ENCODE measurements at regions not wholly inside any gene's neighbourhood (a gene's known extent, or its start where the extent isn't known, plus 50 kb on each side); places are given as distances from the start of the nearest gene placed in this dataset.

DNA sequence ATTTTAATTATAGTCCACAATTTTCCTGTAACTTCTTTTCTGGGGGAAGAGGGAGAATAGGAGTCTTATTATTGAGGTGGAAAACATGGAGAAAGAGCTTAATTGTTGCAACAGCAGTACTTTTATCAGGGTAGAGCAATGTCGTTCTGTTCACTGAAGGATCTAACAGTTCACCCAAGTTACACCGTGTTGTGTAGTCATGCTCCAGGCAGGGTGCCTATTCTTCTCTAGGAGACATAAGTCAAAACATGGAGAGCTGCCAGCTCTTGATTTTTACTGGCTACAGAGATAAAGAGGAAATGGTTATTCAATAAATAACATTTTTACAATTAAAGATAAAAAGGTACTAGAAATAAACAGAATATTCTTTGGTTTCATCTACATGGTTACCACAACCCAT, 594.3 kb upstream of the NETO1 start:
- no peaks in the 10 kb centered on the region for H3K36me3 ChIP-seq (ENCODE audit: control insufficient read depth, insufficient read depth, low read length)
- 52 to 77% methylated on average over 2 of the region's 2 CpGs for WGBS, 2 experiments (ENCODE audit: insufficient coverage in 1 of 2, insufficient read length in 1 of 2)
- TF ChIP-seq, protein P1, sequence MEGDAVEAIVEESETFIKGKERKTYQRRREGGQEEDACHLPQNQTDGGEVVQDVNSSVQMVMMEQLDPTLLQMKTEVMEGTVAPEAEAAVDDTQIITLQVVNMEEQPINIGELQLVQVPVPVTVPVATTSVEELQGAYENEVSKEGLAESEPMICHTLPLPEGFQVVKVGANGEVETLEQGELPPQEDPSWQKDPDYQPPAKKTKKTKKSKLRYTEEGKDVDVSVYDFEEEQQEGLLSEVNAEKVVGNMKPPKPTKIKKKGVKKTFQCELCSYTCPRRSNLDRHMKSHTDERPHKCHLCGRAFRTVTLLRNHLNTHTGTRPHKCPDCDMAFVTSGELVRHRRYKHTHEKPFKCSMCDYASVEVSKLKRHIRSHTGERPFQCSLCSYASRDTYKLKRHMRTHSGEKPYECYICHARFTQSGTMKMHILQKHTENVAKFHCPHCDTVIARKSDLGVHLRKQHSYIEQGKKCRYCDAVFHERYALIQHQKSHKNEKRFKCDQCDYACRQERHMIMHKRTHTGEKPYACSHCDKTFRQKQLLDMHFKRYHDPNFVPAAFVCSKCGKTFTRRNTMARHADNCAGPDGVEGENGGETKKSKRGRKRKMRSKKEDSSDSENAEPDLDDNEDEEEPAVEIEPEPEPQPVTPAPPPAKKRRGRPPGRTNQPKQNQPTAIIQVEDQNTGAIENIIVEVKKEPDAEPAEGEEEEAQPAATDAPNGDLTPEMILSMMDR (conservative IDR thresholded peaks at IDR 0.05) = no peak
- no peak overlapping the region for H3K27ac ChIP-seq (ENCODE audit: low read depth, low read length)
- Mint-ChIP-seq H3K36me3 (ENCODE audit: low read depth) (no peaks in the 10 kb centered on the region), H3K27ac (no peak overlapping the region), H3K4me3 (no peak overlapping the region), H3K27me3 (ENCODE audit: insufficient read depth) (peaks cover 25% of the 10 kb centered on the region), H3K9me3 (no peaks in the 10 kb centered on the region), H3K4me1 (peaks cover 22% of the 10 kb centered on the region)
- no peaks in the 10 kb centered on the region for H3K27me3 ChIP-seq (ENCODE audit: control insufficient read depth, insufficient read depth, low read length, poor library complexity, severe bottlenecking)
- no peaks in the 10 kb centered on the region for H3K9me3 ChIP-seq (ENCODE audit: control insufficient read depth, low read length)
- H3K4me1 ChIP-seq (ENCODE audit: control insufficient read depth, insufficient read depth, low read length) = peaks cover 8% of the 10 kb centered on the region
- H3K9ac ChIP-seq (ENCODE audit: extremely low read depth, low read length, poor library complexity, severe bottlenecking) = no peak overlapping the region
- peak overlapping the region; percentile 6 for H3K4me3 ChIP-seq (ENCODE audit: low read length)
- no peak for DNase-seq

DNA sequence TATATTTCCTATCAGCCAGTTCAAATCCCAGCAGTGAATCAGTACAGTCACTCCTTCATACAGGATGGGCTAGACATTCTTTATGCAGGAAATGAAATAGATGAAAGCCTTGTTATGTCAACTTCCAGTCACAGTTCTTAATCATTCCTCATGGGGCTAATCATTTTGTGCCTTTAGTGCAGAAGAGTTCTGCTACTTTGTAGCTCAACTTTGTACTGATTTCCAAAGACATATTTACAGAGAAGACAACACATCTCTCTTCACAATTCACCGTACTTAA, 593.9 kb upstream of the NETO1 start:
- H3K9ac ChIP-seq (ENCODE audit: extremely low read depth, low read length, poor library complexity, severe bottlenecking) = no peak overlapping the region
- WGBS, 2 experiments (ENCODE audit: insufficient coverage in 1 of 2, insufficient read length in 1 of 2) = 100% methylated on average over 1 of the region's 1 CpG; no CpG with 5 or more reads in 1 of the 2 experiments
- H3K27me3 ChIP-seq (ENCODE audit: control insufficient read depth, insufficient read depth, low read length, poor library complexity, severe bottlenecking) = no peaks in the 10 kb centered on the region
- H3K4me1 Mint-ChIP-seq = peaks cover 22% of the 10 kb centered on the region
- TF ChIP-seq, protein P1 (conservative IDR thresholded peaks at IDR 0.05) = no peak
- H3K4me3 ChIP-seq (ENCODE audit: low read length) = peak overlapping the region; percentile 6
- peaks cover 25% of the 10 kb centered on the region for H3K27me3 Mint-ChIP-seq (ENCODE audit: insufficient read depth)
- peaks cover 8% of the 10 kb centered on the region for H3K4me1 ChIP-seq (ENCODE audit: control insufficient read depth, insufficient read depth, low read length)
- no peak for DNase-seq
- H3K36me3 Mint-ChIP-seq (ENCODE audit: low read depth) = no peaks in the 10 kb centered on the region
- no peaks in the 10 kb centered on the region for H3K36me3 ChIP-seq (ENCODE audit: control insufficient read depth, insufficient read depth, low read length)
- H3K9me3 ChIP-seq (ENCODE audit: control insufficient read depth, low read length) = no peaks in the 10 kb centered on the region
- H3K9me3 Mint-ChIP-seq = no peaks in the 10 kb centered on the region
- H3K27ac ChIP-seq (ENCODE audit: low read depth, low read length) = no peak overlapping the region
- H3K4me3 Mint-ChIP-seq = no peak overlapping the region
- no peak overlapping the region for H3K27ac Mint-ChIP-seq

DNA sequence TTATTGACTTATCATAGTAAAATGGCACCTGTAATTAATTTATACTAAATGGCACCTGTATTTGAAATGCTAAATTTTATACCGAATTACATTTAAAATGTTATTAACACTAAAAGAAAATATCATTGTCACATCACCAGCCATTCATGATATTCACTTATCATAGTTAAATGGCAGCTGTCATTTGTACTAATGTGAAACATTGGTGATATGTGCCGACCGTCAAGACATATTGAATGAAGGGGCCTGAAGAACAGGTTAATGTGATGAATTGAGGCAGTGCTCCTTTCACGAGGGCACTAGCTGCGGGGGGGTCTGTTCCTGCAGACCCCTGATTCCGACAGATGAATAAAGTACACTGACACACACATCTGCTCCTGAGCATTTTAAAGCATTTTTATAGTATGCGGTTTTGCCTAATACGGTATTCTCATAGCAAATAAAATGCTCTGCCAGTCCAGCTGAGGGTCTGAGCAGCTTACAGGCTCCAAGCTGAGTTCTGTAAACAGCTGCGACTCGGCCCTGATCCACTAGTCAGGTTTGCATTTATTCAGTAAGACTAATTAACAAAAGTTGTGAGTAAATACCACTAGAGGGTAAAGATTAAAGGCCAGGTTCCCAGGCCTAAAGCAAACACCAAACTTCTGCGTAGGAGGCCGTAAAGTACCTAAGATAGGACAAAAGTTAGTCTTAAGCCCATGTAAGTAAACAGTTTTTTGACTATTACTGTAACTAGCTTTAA, 593.4 kb upstream of the NETO1 start:
- WGBS, 2 experiments (ENCODE audit: insufficient coverage in 1 of 2, insufficient read length in 1 of 2) = 64 to 73% methylated on average over 8 to 11 of the region's 12 CpGs
- no peak overlapping the region for H3K4me3 Mint-ChIP-seq
- H3K4me1 Mint-ChIP-seq = peaks cover 22% of the 10 kb centered on the region
- H3K27me3 Mint-ChIP-seq (ENCODE audit: insufficient read depth) = peaks cover 25% of the 10 kb centered on the region
- H3K9ac ChIP-seq (ENCODE audit: extremely low read depth, low read length, poor library complexity, severe bottlenecking) = no peak overlapping the region
- H3K27ac ChIP-seq (ENCODE audit: low read depth, low read length) = no peak overlapping the region
- TF ChIP-seq, protein P1 (conservative IDR thresholded peaks at IDR 0.05) = no peak
- no peaks in the 10 kb centered on the region for H3K36me3 ChIP-seq (ENCODE audit: control insufficient read depth, insufficient read depth, low read length)
- no peaks in the 10 kb centered on the region for H3K9me3 ChIP-seq (ENCODE audit: control insufficient read depth, low read length)
- peaks cover 8% of the 10 kb centered on the region for H3K4me1 ChIP-seq (ENCODE audit: control insufficient read depth, insufficient read depth, low read length)
- H3K27me3 ChIP-seq (ENCODE audit: control insufficient read depth, insufficient read depth, low read length, poor library complexity, severe bottlenecking) = no peaks in the 10 kb centered on the region
- peak; percentile 56 for DNase-seq
- no peak overlapping the region for H3K27ac Mint-ChIP-seq
- no peaks in the 10 kb centered on the region for H3K36me3 Mint-ChIP-seq (ENCODE audit: low read depth)
- H3K9me3 Mint-ChIP-seq = no peaks in the 10 kb centered on the region
- H3K4me3 ChIP-seq (ENCODE audit: low read length) = no peak overlapping the region
